GM23338 (cell line): ENCODE measurements at regions not wholly inside any gene's neighbourhood (a gene's known extent, or its start where the extent isn't known, plus 50 kb on each side); places are given as distances from the start of the nearest gene placed in this dataset.

ENCODE experiments used
- CREB1 ChIP-seq: fragments of 250-450 bp; sonication (Bioruptor Pico); IDR thresholded peaks from 2 replicates; pipeline ENCODE4 v1.5.0; 2020; ENCODE audit warnings: low read depth, mild to moderate bottlenecking, moderate library complexity
- CTCF ChIP-seq, 2 experiments: fragments of 200-600 bp in 1 of 2; sonication (generic) in 1 of 2; conservative IDR thresholded peaks; 2 replicates each; pipeline versions ENCODE4 v1.5.1 to v1.6.1; 2016 to 2017; ENCODE audit warnings: antibody characterized with exemption in 2 of 2, low read depth in 2 of 2, mild to moderate bottlenecking in 2 of 2, moderate library complexity in 1 of 2
- ETS1 ChIP-seq: IDR thresholded peaks from 2 replicates; pipeline ENCODE4 v1.6.1; 2016; ENCODE audit warnings: antibody characterized with exemption
- EZH2 ChIP-seq: fragments of 200-600 bp; sonication (generic); IDR thresholded peaks from one replicate; pipeline ENCODE4 v1.8.0; 2017; ENCODE audit warnings: antibody characterized with exemption, mild to moderate bottlenecking, low read depth; ENCODE audit not compliant: unreplicated experiment
- EZH2phosphoT487 ChIP-seq: fragments of 200-600 bp; sonication (generic); IDR thresholded peaks from one replicate; pipeline ENCODE4 v1.8.1; 2018; ENCODE audit warnings: antibody characterized with exemption; ENCODE audit not compliant: unreplicated experiment
- NANOG ChIP-seq: IDR thresholded peaks from 2 replicates; pipeline ENCODE4 v1.6.1; 2016; ENCODE audit warnings: antibody characterized with exemption, borderline replicate concordance
- POLR2AphosphoS5 ChIP-seq: IDR thresholded peaks from 2 replicates; pipeline ENCODE4 v1.6.1; 2016; ENCODE audit warnings: antibody characterized with exemption, low read depth
- STAT1 ChIP-seq: IDR thresholded peaks from one replicate; pipeline ENCODE4 v1.6.1; 2016; ENCODE audit warnings: antibody characterized with exemption; ENCODE audit not compliant: unreplicated experiment
- TF ChIP-seq, protein P1 (sequence below): IDR thresholded peaks from one replicate; pipeline ENCODE4 v1.6.1; 2018; ENCODE audit warnings: antibody characterized with exemption; ENCODE audit not compliant: unreplicated experiment

DNA sequence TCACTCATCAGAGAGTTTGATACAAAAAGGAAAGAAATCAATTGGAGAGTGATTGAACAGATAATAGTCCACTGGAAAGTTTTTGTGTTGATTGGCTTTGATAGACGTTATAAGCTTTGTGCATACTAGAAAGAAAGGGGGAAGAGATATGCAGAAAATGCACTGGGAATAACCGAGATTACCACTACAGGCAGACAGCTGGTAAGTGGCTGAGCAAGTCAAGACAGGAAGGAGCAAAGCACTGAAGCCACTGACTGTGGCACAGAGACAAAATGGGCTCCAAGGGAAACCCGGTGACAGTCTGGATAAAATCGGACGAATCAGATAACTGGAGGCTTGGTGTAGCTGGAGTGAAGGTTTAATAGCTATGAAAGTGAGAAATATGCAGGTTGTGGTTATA, 209.0 kb downstream of the SIM1 start:
- TF ChIP-seq CTCF (conservative IDR thresholded peaks at IDR 0.05; ENCODE audit: low read depth in 2 of 2): no peak
- no peak for TF ChIP-seq NANOG
- no peak for TF ChIP-seq ETS1
- TF ChIP-seq EZH2phosphoT487: no peak
- TF ChIP-seq CREB1 (CRISPR knock-in tag): no peak
- no peak for TF ChIP-seq POLR2AphosphoS5
- TF ChIP-seq, protein P1, sequence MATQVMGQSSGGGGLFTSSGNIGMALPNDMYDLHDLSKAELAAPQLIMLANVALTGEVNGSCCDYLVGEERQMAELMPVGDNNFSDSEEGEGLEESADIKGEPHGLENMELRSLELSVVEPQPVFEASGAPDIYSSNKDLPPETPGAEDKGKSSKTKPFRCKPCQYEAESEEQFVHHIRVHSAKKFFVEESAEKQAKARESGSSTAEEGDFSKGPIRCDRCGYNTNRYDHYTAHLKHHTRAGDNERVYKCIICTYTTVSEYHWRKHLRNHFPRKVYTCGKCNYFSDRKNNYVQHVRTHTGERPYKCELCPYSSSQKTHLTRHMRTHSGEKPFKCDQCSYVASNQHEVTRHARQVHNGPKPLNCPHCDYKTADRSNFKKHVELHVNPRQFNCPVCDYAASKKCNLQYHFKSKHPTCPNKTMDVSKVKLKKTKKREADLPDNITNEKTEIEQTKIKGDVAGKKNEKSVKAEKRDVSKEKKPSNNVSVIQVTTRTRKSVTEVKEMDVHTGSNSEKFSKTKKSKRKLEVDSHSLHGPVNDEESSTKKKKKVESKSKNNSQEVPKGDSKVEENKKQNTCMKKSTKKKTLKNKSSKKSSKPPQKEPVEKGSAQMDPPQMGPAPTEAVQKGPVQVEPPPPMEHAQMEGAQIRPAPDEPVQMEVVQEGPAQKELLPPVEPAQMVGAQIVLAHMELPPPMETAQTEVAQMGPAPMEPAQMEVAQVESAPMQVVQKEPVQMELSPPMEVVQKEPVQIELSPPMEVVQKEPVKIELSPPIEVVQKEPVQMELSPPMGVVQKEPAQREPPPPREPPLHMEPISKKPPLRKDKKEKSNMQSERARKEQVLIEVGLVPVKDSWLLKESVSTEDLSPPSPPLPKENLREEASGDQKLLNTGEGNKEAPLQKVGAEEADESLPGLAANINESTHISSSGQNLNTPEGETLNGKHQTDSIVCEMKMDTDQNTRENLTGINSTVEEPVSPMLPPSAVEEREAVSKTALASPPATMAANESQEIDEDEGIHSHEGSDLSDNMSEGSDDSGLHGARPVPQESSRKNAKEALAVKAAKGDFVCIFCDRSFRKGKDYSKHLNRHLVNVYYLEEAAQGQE: no peak
- no peak for TF ChIP-seq EZH2
- no peak for TF ChIP-seq STAT1
